IPS DF 6.9 (cell line): ENCODE measurements at regions not wholly inside any gene's neighbourhood (a gene's known extent, or its start where the extent isn't known, plus 50 kb on each side); places are given as distances from the start of the nearest gene placed in this dataset.

Experiments used
- DNase-seq: peaks from one replicate; pipeline ENCODE4 v3.0.0-alpha.2; 2013; ENCODE audit warnings: low read depth, low spot score
- H3K27ac ChIP-seq: one replicate; pipeline ENCODE4 v1.5.1; 2013; ENCODE audit warnings: low read length, control low read depth
- H3K27me3 ChIP-seq: 2 replicates; pipeline ENCODE4 v1.6.1; 2013; ENCODE audit warnings: mild to moderate bottlenecking, low read length; ENCODE audit not compliant: control insufficient read depth, insufficient read depth
- H3K36me3 ChIP-seq: 2 replicates; pipeline ENCODE4 v1.6.1; 2013; ENCODE audit warnings: low read length; ENCODE audit not compliant: control insufficient read depth, insufficient read depth
- H3K4me1 ChIP-seq: 2 replicates; pipeline ENCODE4 v1.6.1; 2013; ENCODE audit warnings: low read length; ENCODE audit not compliant: control insufficient read depth, insufficient read depth
- H3K4me3 ChIP-seq: 2 replicates; pipeline ENCODE4 v1.5.1; 2013; ENCODE audit warnings: mild to moderate bottlenecking, low read length
- H3K9me3 ChIP-seq: 2 replicates; pipeline ENCODE4 v1.6.1; 2013; ENCODE audit warnings: low read length, inconsistent platforms; ENCODE audit not compliant: control insufficient read depth, insufficient read depth
- WGBS: extraction: QIAGEN DNeasy Blood & Tissue Kit; methylation state at CpG from one replicate; pipeline ENCODE4 v1.1.7; 2013; ENCODE audit warnings: mixed read lengths, missing lambda C conversion rate; ENCODE audit not compliant: insufficient read length, insufficient coverage; 5-methylcytosine and 5-hydroxymethylcytosine counted together

- DNase-seq = no peak
- H3K9me3 ChIP-seq = no peaks in the 10 kb centered on the region
- no peaks in the 10 kb centered on the region for H3K27me3 ChIP-seq
- H3K4me1 ChIP-seq = 0 out of 2 replicates have a peak, but pooled peaks cover 1% of the 10 kb centered on the region
- no peak overlapping the region for H3K27ac ChIP-seq
- no peak overlapping the region for H3K4me3 ChIP-seq
- H3K36me3 ChIP-seq = no peaks in the 10 kb centered on the region
- no CpG with 5 or more reads among the region's 6 CpGs for WGBS
Observed at GRCh38 chr3:159114582-159114981, 312.7 kb downstream of the MFSD1 start.

- no CpG with 5 or more reads among the region's 1 CpG for WGBS
Observed at GRCh38 chr3:159123877-159124276, 322.0 kb downstream of the MFSD1 start.

GRCh38 chr3:159126261-159127020 lies 324.6 kb downstream of the MFSD1 start:
- Histone ChIP-seq H3K4me3 (no peak overlapping the region), H3K4me1 (no peaks in the 10 kb centered on the region), H3K9me3 (no peaks in the 10 kb centered on the region), H3K27me3 (no peaks in the 10 kb centered on the region), H3K27ac (no peak overlapping the region), H3K36me3 (no peaks in the 10 kb centered on the region)
- no CpG with 5 or more reads among the region's 5 CpGs for WGBS
- no peak for DNase-seq

More at GRCh38 chr3:159123877-159124276, 322.0 kb downstream of the MFSD1 start:
- H3K4me3 ChIP-seq = no peak overlapping the region
- no peaks in the 10 kb centered on the region for H3K9me3 ChIP-seq
- H3K27me3 ChIP-seq = no peaks in the 10 kb centered on the region
- no peak for DNase-seq
- no peaks in the 10 kb centered on the region for H3K36me3 ChIP-seq
- no peaks in the 10 kb centered on the region for H3K4me1 ChIP-seq
- no peak overlapping the region for H3K27ac ChIP-seq

GRCh38 chr3:159127021-159127392 lies 325.2 kb downstream of the MFSD1 start:
- Histone ChIP-seq H3K9me3 (no peaks in the 10 kb centered on the region), H3K27me3 (no peaks in the 10 kb centered on the region), H3K4me1 (no peaks in the 10 kb centered on the region), H3K27ac (no peak overlapping the region), H3K36me3 (no peaks in the 10 kb centered on the region), H3K4me3 (no peak overlapping the region)
- DNase-seq = no peak

- Histone ChIP-seq H3K27ac (no peak overlapping the region), H3K4me3 (no peak overlapping the region)
Observed at GRCh38 chr3:159128628-159129027, 326.8 kb downstream of the MFSD1 start.

GRCh38 chr3:159130108-159130507 lies 328.3 kb downstream of the MFSD1 start:
- no CpG with 5 or more reads among the region's 1 CpG for WGBS
- no peak overlapping the region for H3K27ac ChIP-seq
- no peaks in the 10 kb centered on the region for H3K4me1 ChIP-seq
- H3K36me3 ChIP-seq = no peaks in the 10 kb centered on the region
- H3K4me3 ChIP-seq = no peak overlapping the region
- H3K27me3 ChIP-seq = no peaks in the 10 kb centered on the region
- no peaks in the 10 kb centered on the region for H3K9me3 ChIP-seq
- DNase-seq = peak; percentile 16

More at GRCh38 chr3:159128628-159129027, 326.8 kb downstream of the MFSD1 start:
- H3K9me3 ChIP-seq = no peaks in the 10 kb centered on the region
- H3K27me3 ChIP-seq = no peaks in the 10 kb centered on the region
- WGBS = 100% methylated on average over 1 of the region's 3 CpGs
- no peaks in the 10 kb centered on the region for H3K36me3 ChIP-seq
- H3K4me1 ChIP-seq = no peaks in the 10 kb centered on the region
- DNase-seq = no peak

DNA sequence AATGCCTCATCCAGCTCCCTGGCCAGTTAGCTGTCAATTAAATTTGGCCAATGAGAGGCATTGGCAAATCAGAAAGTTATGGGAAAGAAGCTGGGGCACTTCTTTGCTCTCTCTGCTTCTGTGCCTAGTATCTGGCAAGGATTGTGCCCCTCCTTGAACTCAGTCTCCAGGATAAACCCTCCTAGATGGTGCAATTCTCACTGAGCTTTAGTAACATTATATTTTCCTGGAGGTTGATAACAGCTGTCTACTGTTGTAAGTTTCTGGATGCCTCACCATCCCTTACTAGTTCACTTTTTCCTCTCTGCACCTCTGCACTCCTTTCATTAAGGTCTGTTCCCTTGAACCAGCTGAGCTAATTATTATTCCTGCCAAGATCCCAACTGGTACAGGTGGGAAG lies 329.5 kb downstream of the MFSD1 start:
- H3K27ac ChIP-seq = no peak overlapping the region
- no peak for DNase-seq
- H3K27me3 ChIP-seq = no peaks in the 10 kb centered on the region
- no peaks in the 10 kb centered on the region for H3K36me3 ChIP-seq
- H3K4me3 ChIP-seq = no peak overlapping the region
- H3K4me1 ChIP-seq = no peaks in the 10 kb centered on the region
- H3K9me3 ChIP-seq = no peaks in the 10 kb centered on the region

DNA sequence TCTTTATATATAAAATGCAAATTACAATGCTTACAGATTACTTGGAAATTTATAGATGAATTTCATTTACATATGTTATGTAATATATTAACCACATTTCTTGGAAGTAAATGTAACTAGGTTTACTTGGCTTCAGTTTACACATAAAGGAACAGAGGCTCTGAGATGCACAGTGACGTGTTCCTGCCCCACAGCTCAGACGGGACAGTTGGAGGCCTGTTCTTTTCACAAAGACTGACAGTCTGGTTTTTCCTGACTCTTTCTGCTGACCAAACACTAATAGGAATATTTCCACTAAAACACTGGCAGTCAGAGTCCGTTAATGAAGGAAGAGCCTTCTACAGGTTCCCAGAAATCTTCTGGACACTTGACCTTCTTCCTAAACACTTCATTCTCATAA lies 336.1 kb downstream of the MFSD1 start:
- no peak for DNase-seq
- no peak overlapping the region for H3K27ac ChIP-seq
- H3K36me3 ChIP-seq = no peaks in the 10 kb centered on the region
- no peaks in the 10 kb centered on the region for H3K9me3 ChIP-seq
- H3K4me3 ChIP-seq = no peak overlapping the region
- WGBS = no CpG with 5 or more reads among the region's 3 CpGs
- H3K4me1 ChIP-seq = no peaks in the 10 kb centered on the region
- no peaks in the 10 kb centered on the region for H3K27me3 ChIP-seq

DNA sequence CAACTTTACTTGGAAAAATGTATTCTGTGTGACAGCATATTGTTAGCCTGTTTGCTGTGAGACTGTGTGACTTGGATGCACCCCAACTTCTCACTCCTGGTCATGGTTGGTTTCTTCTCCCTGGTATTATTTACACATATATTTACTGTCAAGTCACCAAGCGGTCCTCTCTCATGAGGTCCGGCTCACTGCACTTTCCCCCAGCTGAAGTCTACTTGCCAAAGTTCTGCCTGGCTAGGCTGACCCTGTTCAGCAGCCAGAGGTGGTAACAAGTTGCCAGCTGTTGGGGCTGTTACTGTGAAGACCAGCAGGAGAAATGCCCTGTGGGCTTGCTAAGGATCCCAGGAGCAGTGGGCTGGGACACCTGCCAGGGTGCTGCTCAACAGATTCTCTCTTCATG lies 337.5 kb downstream of the MFSD1 start:
- no peak for DNase-seq
- Histone ChIP-seq H3K27ac (no peak overlapping the region), H3K27me3 (no peaks in the 10 kb centered on the region), H3K9me3 (no peaks in the 10 kb centered on the region), H3K36me3 (no peaks in the 10 kb centered on the region), H3K4me3 (no peak overlapping the region), H3K4me1 (no peaks in the 10 kb centered on the region)
- WGBS = no CpG with 5 or more reads among the region's 2 CpGs

GRCh38 chr3:159144472-159144871 lies 342.6 kb downstream of the MFSD1 start:
- Histone ChIP-seq H3K9me3 (no peaks in the 10 kb centered on the region), H3K27ac (no peak overlapping the region), H3K27me3 (no peaks in the 10 kb centered on the region), H3K36me3 (no peaks in the 10 kb centered on the region), H3K4me1 (no peaks in the 10 kb centered on the region), H3K4me3 (no peak overlapping the region)
- no CpG with 5 or more reads among the region's 2 CpGs for WGBS
- DNase-seq = no peak

DNA sequence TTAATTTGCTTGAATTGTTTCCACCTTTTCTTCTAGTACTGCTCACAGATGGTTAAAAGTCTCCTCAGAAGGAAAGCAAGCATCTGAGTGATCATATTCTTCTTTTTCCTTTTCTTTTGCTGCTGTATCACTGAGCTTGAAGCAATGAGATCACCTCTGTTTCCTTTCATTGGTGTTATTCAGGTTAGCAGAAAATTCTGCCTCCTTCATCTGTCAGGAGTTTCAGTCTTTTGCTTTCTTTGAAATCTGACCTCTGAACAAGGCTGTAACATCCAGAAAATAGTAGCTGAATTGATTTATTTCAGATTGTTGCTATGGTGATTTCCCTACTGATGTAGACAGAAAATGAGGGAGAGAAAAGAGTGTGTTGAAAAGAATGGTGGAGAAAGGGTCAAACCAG lies 343.0 kb downstream of the MFSD1 start:
- H3K9me3 ChIP-seq = no peaks in the 10 kb centered on the region
- no peaks in the 10 kb centered on the region for H3K27me3 ChIP-seq

More for the DNA sequence above, 343.0 kb downstream of the MFSD1 start:
- DNase-seq = no peak
- Histone ChIP-seq H3K27ac (no peak overlapping the region), H3K4me1 (no peaks in the 10 kb centered on the region), H3K36me3 (no peaks in the 10 kb centered on the region), H3K4me3 (no peak overlapping the region)
